PC-3 (cell line): ENCODE measurements at regions not wholly inside any gene's neighbourhood (a gene's known extent, or its start where the extent isn't known, plus 50 kb on each side); places are given as distances from the start of the nearest gene placed in this dataset.

ENCODE experiments used
- CTCF ChIP-seq: fragments of 300-600 bp; sonication (generic); conservative IDR thresholded peaks from 2 replicates; pipeline ENCODE4 v1.5.1; 2017; ENCODE audit warnings: antibody characterized with exemption, low read depth, mild to moderate bottlenecking, low read length
- EZH2 ChIP-seq: fragments of 300-600 bp; sonication (generic); IDR thresholded peaks from one replicate; pipeline ENCODE4 v1.6.1; 2017; ENCODE audit warnings: antibody characterized with exemption, mild to moderate bottlenecking, low read length; ENCODE audit not compliant: unreplicated experiment
- EZH2phosphoT487 ChIP-seq: fragments of 300-600 bp; sonication (generic); IDR thresholded peaks from 2 replicates; pipeline ENCODE4 v1.6.1; 2018; ENCODE audit warnings: mild to moderate bottlenecking, antibody characterized with exemption, low read length, borderline replicate concordance

- TF ChIP-seq CTCF = no peak
- TF ChIP-seq EZH2 = no peak
- no peak for TF ChIP-seq EZH2phosphoT487
Measured at GRCh38 chrX:40998123-40998522, 87.1 kb upstream of the USP9X start.
